Body of pancreas (tissue), 4 donors: ENCODE measurements at regions not wholly inside any gene's neighbourhood (a gene's known extent, or its start where the extent isn't known, plus 50 kb on each side); places are given as distances from the start of the nearest gene placed in this dataset.

Source experiments
- POLR2A ChIP-seq, 3 donors: fragments of 450-650 bp; IDR thresholded peaks; one replicate each; pipeline ENCODE4 v1.6.1; 2016; ENCODE audit warnings: antibody characterized with exemption in 3 of 3, mild to moderate bottlenecking in 2 of 3
- TF ChIP-seq, protein P1 (sequence below), 7 experiments: fragments of 450-650 bp in 4 of 7; fragments of 200-600 bp in 3 of 7; sonication (generic) in 3 of 7; IDR thresholded peaks; one replicate each; pipeline ENCODE4 v1.5.1; 2016 to 2019; ENCODE audit warnings: antibody characterized with exemption in 7 of 7

DNA sequence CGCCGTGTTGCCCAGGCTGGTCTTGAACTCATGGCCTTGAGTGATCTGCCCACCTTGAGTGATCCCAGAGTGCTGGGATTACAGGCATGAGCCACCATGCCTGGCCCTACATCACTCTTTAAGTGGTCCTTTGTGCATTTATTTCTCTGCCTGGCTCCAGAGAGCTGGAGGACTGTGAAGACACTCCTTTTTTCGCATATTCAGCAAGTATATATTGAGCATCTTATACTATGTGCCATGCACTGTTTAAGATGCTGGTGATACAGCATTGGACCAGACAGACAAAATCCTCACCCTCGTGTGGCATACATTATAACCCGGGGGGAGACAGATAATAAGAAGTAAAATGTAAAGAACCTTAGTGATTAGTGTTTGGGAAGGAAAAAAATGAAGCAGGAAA is 66.8 kb upstream of the NPAS1 start:
- TF ChIP-seq, protein P1, sequence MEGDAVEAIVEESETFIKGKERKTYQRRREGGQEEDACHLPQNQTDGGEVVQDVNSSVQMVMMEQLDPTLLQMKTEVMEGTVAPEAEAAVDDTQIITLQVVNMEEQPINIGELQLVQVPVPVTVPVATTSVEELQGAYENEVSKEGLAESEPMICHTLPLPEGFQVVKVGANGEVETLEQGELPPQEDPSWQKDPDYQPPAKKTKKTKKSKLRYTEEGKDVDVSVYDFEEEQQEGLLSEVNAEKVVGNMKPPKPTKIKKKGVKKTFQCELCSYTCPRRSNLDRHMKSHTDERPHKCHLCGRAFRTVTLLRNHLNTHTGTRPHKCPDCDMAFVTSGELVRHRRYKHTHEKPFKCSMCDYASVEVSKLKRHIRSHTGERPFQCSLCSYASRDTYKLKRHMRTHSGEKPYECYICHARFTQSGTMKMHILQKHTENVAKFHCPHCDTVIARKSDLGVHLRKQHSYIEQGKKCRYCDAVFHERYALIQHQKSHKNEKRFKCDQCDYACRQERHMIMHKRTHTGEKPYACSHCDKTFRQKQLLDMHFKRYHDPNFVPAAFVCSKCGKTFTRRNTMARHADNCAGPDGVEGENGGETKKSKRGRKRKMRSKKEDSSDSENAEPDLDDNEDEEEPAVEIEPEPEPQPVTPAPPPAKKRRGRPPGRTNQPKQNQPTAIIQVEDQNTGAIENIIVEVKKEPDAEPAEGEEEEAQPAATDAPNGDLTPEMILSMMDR (IDR thresholded peaks at IDR 0.05) = no peak
- TF ChIP-seq POLR2A (IDR thresholded peaks at IDR 0.05) = no peak
